ENCODE measurements at regions not wholly inside any gene's neighbourhood (a gene's known extent, or its start where the extent isn't known, plus 50 kb on each side); places are given as distances from the start of the nearest gene placed in this dataset.

DNA sequence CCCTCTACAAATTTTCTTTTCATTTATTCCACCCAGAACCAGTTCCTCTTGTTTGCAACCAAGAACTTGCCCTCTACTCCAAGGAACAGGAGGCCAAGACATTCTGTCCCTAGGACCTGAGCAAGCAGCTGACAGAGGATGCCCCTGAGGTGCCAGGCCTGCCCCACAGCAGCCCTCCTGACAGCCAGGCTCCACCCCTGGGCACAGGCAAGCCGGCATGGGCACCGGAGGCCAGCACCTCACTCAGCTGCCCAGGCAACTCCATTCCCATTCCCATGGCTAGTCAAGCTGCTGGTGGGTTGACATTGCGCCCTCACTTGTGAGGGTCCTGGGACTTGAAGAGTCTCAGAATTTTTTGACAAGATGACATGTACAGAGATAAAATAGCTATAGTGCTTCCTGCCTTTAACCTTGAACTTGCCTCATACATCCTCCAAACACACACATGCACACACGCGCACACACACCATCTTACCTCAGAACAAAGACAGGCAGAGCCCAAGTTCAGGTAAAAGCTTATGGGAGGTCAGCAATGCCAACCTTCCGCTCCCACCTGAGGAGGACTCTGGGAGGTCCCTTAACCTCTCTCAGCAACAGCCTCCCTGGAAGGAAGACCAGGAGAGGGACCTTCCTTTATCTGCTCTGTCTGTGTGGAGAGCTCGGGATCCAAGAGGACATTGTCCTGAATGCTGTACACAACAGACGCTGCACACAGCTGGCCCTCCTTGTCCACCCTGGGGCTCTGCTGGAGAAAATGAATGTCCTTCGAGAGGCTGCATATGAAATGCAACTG is 620.9 kb upstream of the CADM1 start:
- no peak for DNase-seq

DNA sequence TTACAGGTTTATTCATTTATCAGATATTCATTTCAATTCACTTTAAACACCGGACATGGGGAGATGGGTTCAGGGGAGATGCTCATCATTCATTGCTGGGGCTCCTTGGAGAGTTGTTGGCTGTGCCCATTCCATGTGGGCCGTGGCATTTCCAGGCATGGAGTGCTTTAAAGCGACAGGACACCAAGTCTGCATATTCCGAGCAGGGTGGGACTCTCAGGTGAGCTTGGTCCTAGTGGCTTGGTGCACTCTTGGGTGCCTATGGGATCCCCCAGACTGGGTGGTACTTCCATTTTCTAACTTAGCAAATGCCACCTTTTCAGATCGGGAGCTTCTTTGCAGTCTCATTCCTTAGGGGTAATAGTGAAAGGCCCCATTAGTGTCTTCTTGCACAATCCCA is 619.5 kb upstream of the CADM1 start:
- DNase-seq = no peak

DNA sequence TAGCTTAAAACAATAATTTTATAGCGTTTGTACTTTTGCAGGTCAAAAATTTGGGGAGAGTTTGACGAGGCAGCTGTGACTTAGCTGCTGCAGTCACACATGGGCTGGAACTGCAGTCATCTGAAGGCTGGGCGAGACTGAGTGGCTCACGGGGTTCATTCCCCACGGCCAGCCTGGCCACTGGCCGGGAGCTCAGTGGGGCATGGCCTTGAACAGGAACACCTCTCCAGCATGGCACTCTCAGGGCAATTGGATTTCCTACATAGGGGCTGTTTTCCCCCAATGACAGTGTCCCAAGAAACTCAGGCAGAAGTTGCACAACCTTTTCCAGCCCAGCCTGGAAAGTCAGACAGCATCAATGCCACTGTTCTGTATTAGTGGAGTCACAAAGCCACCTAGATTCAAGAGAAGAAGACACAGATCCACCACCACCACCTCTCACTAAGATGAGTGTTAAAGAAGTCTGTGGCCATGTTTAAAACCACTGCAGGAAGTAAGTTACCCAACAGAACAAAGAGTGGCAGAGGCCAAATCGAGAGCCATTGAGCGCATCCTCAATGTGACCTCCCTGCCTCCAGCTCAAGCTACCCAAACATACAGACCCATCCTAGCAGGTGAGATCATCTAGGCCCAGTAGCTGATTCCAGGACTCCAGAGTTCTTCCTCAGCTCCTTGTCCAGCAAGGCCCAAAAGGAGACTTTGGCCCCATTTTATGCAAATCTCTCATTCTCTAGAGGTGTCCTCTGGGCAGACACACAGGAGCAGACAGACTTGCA is 618.7 kb upstream of the CADM1 start:
- DNase-seq = no peak

DNA sequence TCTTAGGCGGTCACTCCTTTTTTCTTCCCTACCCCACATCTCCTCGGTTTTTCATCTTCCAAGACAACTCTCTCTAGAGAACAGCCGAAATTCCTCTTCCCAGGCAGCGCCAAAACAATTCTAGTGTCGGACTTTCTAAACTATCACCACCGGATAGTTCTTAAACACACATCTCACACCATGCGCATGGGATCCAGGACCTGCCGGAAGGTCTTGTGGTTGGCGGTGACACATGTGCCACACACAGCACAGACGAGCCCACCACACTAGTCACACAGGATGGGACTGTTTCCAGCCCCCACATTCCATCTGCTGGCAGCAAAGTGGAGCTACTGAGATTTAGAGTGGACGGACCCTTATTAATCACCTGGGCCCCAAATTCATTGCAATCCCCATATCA is 614.9 kb upstream of the CADM1 start:
- DNase-seq = no peak

- no peak for DNase-seq
Measured at GRCh38 chr11:116118138-116118470, 613.9 kb upstream of the CADM1 start.

DNA sequence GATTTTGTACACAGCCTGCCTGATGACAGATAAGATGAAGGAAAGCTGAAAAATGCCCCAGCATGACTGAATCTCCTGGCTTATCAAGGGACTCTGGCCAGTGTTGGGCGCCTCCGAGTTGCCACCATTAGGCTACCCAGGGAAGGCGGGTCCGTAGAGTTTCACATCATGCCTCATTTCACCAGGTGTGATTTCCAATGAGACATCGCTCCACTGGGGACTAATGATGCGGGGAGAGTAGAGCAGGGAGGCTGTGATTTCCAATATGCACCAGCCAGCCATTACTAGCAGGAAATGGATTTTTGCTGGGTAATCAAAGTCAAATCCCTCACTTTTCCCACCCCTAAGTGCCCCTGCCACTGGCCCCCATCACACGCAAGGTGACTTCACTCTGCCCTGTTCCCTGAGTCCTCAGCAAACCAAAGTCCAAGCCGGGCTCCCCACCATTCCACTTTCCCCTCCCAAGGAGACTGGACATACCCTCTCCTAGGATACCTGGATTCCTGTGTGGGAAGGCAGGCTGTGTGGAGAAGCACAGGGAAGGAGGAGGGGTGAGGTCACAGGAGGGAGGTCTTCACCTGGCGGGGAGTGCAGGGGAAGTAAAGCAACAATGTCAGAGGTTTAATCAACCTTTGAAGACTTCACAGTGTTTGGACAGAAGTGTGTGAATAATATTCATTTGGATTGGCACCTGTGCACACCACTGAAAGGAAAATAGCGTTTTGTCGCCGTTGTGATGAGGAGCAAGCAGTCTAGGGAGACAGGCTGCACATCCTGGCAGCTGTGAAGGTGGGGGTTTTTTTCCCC is 613.3 kb upstream of the CADM1 start:
- DNase-seq = no peak

DNA sequence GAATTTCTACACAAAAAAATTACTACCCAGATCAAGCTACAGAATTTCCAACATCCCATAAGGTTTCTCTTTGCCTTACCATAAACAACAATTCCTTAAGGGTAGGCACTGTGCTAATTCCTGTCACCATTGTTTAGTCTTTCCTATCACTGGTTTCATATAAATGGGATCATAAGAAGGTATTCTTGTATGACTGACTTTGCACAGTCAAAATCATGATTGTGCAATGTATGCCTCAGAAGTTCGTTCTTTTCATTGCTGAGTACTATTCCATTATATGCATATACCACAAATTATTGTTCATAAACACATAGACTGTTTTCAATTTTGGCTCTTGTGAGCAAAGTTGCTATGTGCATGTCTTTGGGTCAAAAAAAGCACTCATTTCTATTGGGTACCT is 611.6 kb upstream of the CADM1 start:
- no peak for DNase-seq

DNA sequence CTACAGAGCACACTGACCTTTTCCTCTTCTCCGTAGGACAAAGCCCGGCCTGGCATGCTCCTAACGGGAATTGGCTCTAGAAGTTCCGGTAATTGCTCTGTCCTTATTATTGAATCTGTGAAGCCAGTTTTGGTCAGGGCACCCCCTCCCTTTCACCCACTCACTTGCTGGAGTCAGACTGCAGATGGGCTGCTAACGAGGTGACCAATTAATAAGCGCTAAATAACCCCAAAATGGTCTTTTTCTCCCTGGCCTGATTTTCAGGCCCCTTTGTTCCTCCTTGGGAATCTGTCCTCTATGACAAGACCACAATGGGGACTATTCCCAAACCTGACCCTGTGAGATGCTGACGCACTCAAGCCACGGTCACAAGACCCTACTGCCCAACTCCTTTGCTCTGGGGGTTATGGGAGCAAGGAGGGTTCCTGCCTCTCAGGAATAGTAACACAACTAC is 610.0 kb upstream of the CADM1 start:
- no peak for DNase-seq

GRCh38 chr11:116112087-116112935 is 608.1 kb upstream of the CADM1 start:
- DNase-seq = no peak

DNA sequence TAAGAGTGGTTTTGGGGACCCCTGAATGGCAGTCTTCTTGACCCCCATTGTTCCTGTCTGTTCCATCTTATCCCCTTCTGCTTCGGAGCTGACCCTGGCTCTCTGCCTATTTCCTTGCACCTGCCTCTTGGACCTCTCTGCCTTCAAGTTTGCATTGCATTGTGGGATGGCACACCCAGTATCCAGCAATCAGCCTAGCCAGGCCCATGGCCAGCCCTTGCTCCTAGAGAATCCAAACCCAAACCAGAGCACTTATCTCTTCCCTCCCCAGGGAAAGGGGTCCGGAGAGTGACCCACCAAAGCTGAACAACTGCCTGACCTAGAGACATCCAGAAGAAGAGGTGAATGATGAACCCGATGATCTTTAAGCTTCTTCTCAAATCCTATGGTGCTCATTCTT is 607.3 kb upstream of the CADM1 start:
- DNase-seq = no peak

DNA sequence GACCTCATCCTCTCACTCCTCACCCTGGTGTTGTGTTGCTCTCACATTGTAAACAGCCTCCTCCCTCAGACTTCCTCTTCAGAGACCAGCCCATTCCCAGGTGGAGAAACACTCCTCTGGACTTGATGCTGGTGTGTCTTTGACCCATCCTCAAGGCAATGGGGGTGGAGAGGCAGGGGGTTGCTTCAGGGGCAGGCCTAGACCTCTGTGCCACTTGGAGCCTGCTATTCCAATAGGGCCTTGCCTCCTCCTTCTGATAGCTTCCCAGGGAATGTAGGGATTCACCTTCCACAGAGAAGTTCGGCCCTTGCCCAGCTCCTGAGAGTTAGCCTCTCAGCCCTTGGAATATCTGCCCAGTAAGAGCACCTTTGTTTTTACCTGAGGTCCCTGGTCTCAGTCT is 606.6 kb upstream of the CADM1 start:
- DNase-seq = no peak

- no peak for DNase-seq
Measured at GRCh38 chr11:116110356-116110755, 606.1 kb upstream of the CADM1 start.

- DNase-seq = no peak
Measured at GRCh38 chr11:116109228-116109627, 605.0 kb upstream of the CADM1 start.

GRCh38 chr11:116108161-116108560 is 603.9 kb upstream of the CADM1 start:
- DNase-seq = no peak

- no peak for DNase-seq
Measured at GRCh38 chr11:116107229-116107628, 603.0 kb upstream of the CADM1 start.

DNA sequence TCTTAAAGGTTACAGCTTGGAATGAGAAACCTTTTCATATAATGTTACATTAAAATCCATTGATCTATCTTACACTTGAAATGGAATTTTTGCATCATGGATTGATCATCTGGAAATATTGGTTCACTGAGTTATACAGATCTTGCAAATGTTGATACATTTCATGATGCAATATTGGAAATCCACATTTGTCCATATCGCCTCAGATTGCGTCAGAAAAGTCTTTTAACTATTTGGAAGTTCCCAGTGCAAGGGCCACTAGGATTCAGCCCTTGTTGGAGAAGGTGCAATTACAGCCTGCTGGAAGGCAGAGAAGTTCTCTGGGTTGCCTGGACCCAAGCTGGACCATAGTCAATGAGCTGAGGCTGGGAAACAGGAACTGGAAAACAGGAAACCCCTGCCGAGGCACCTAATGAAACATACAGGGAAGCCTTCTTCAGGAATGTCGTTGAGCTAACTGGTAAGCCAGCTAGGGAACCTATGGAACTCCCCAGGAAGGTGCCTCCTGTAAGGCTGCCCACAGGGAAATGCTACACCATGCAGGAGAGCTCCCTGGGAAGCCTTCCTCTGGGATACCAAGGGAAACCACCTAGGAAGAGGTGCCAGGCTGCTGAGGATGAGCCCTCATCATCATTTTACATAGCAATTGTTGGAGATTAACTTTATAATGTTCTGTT is 600.4 kb upstream of the CADM1 start:
- no peak for DNase-seq

GRCh38 chr11:116101902-116102301 is 597.7 kb upstream of the CADM1 start:
- no peak for DNase-seq

GRCh38 chr11:116100016-116100415 is 595.8 kb upstream of the CADM1 start:
- DNase-seq = no peak

- DNase-seq = no peak
Measured at GRCh38 chr11:116099541-116099940, 595.3 kb upstream of the CADM1 start.

GRCh38 chr11:116096272-116096995 is 592.2 kb upstream of the CADM1 start:
- no peak for DNase-seq
